ENCODE measurements at regions not wholly inside any gene's neighbourhood (a gene's known extent, or its start where the extent isn't known, plus 50 kb on each side); places are given as distances from the start of the nearest gene placed in this dataset.

DNA sequence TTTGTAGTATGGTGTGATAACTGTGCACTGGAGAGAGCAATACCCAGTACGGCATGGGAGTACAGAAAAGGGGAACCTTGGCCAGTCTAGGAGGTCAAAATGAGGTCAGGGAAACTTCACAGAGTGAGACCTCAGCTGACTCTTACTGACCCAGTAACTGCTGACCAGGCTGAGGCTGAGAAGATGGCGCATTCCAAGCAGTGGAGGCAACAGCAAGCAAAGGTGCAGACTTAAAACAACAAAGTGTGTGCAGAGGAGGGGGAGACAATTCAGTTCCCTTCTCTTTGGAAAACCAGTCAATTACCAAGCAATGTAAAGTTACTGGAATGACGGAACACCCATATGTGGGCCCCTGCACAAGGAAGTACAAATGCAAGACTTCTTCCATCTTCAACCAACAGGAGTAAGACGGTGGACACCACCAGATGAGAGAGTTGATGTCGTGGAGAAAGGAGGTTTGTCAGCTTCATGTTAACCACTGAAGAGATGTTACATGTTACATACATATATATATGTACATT is 54.6 kb upstream of the PRDX6 start:
- ATAC-seq (ENCODE audit: low FRiP score) = no peak
- Histone ChIP-seq H3K36me3 (ENCODE audit: control insufficient read depth in 1 of 2, insufficient read depth in 2 of 2, low read length in 1 of 2) (no peaks in the 10 kb centered on the region), H3K4me3 (ENCODE audit: low read length in 2 of 2) (no peak overlapping the region), H3K27ac (ENCODE audit: low read depth in 1 of 2, low read length in 2 of 2) (no peak overlapping the region), H3K9me3 (ENCODE audit: control insufficient read depth, low read length) (no peaks in the 10 kb centered on the region), H3K4me1 (ENCODE audit: control insufficient read depth in 1 of 2, insufficient read depth in 2 of 2, low read length in 2 of 2) (no peaks in the 10 kb centered on the region), H3K27me3 (ENCODE audit: control insufficient read depth in 1 of 2, insufficient read depth in 2 of 2, low read length in 1 of 2) (no peaks in the 10 kb centered on the region)
- intact Hi-C loops (cut with DNase I) = no loop called here
- no peak for DNase-seq
- 59 to 76% methylated on average over 5 of the region's 5 CpGs for WGBS, 2 donors

DNA sequence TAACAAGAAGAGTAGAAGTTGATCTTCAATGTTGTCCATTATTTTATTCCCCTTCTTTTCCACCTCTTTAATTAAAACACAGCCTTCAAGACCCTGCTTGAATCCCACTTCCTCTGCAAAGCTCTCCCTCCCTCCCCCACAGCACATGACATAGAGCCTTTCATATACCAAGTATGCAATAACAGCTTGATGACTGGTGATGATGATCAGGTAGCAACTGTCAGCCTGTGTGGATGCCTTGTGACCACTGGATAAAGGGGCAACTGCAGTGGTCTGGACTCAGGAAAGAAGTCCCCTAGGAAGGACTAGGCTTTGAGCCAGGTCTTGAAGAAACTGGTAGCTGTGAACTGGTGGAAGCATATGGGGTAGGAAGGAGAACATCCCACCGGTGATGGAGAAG is 53.8 kb upstream of the PRDX6 start:
- DNase-seq (no peak), ATAC-seq (ENCODE audit: low FRiP score) (no peak)
- WGBS, 2 donors = 78 to 85% methylated on average over 1 of the region's 1 CpG
- intact Hi-C loops (cut with DNase I) = no loop called here
- H3K9me3 ChIP-seq (ENCODE audit: control insufficient read depth, low read length) = no peaks in the 10 kb centered on the region
- no peaks in the 10 kb centered on the region for H3K27me3 ChIP-seq (ENCODE audit: control insufficient read depth in 1 of 2, insufficient read depth in 2 of 2, low read length in 1 of 2)
- no peaks in the 10 kb centered on the region for H3K36me3 ChIP-seq (ENCODE audit: control insufficient read depth in 1 of 2, insufficient read depth in 2 of 2, low read length in 1 of 2)
- no peak overlapping the region for H3K27ac ChIP-seq (ENCODE audit: low read depth in 1 of 2, low read length in 2 of 2)
- H3K4me3 ChIP-seq (ENCODE audit: low read length in 2 of 2) = no peak overlapping the region
- H3K4me1 ChIP-seq (ENCODE audit: control insufficient read depth in 1 of 2, insufficient read depth in 2 of 2, low read length in 2 of 2) = no peaks in the 10 kb centered on the region

DNA sequence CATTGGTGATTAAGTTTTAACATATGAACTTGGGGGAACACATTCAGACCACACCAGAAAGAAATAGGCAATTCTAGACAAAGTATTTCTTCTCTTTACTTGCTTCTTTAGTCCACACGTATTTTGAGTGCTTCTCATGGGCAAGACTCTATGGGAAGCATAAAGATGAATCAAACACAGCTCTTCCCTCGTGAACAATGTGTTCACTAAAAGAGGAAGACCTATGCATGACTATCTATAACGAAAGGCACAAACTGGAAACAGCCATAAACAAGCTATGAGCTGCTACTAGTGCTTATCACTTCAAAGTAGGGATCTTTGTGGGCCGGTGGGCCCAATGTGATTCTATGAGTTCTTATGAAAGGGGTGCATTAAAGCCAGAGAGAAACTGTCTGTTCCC is 53.0 kb upstream of the PRDX6 start:
- 87 to 88% methylated on average over 4 of the region's 4 CpGs for WGBS, 2 donors
- H3K27ac ChIP-seq (ENCODE audit: low read depth in 1 of 2, low read length in 2 of 2) = no peak overlapping the region
- H3K27me3 ChIP-seq (ENCODE audit: control insufficient read depth in 1 of 2, insufficient read depth in 2 of 2, low read length in 1 of 2) = no peaks in the 10 kb centered on the region
- no peaks in the 10 kb centered on the region for H3K36me3 ChIP-seq (ENCODE audit: control insufficient read depth in 1 of 2, insufficient read depth in 2 of 2, low read length in 1 of 2)
- H3K4me3 ChIP-seq (ENCODE audit: low read length in 2 of 2) = no peak overlapping the region
- intact Hi-C loops (cut with DNase I) = no loop called here
- no peaks in the 10 kb centered on the region for H3K9me3 ChIP-seq (ENCODE audit: control insufficient read depth, low read length)
- ATAC-seq (ENCODE audit: low FRiP score) (no peak), DNase-seq (no peak)
- peaks cover 0 to under 1% of the 10 kb centered on the region in 2 donors for H3K4me1 ChIP-seq (ENCODE audit: control insufficient read depth in 1 of 2, insufficient read depth in 2 of 2, low read length in 2 of 2)

DNA sequence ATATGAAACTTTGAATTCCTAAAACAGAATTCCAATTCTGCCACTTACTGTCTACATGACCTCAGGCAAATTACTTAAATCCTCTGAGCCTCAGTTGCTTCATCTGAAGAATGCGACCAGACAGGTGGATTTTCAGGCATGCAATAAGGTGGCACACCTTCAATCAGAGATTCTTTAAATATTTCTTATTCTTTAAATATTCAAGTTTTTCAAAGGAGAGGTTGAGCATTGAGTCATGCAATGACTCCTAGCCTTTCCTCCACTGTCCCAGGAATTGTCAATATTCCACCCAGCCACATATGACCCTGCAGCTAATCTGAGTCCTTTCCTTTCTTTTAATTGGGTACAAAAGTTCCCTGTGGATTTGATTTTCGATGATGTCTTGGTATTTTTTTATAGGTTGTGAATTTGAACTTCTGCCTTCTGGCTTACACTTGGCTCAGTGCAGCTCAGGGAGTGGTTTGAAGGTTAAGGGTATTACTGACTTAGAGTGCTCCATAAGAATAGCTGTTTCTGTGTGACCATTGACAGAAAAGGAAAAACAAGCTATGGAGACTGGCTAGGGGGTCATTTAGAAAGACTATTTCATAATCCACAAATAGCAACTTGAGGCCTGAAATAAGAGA is 52.2 kb upstream of the PRDX6 start:
- Histone ChIP-seq H3K4me1 (ENCODE audit: control insufficient read depth in 1 of 2, insufficient read depth in 2 of 2, low read length in 2 of 2) (peaks cover 0 to 3% of the 10 kb centered on the region in 2 donors), H3K27ac (ENCODE audit: low read depth in 1 of 2, low read length in 2 of 2) (no peak overlapping the region), H3K4me3 (ENCODE audit: low read length in 2 of 2) (no peak overlapping the region), H3K27me3 (ENCODE audit: control insufficient read depth in 1 of 2, insufficient read depth in 2 of 2, low read length in 1 of 2) (no peaks in the 10 kb centered on the region), H3K36me3 (ENCODE audit: control insufficient read depth in 1 of 2, insufficient read depth in 2 of 2, low read length in 1 of 2) (no peaks in the 10 kb centered on the region), H3K9me3 (ENCODE audit: control insufficient read depth, low read length) (no peaks in the 10 kb centered on the region)
- intact Hi-C loops (cut with DNase I) = no loop called here
- ATAC-seq (ENCODE audit: low FRiP score) (no peak), DNase-seq (no peak)
- 78 to 80% methylated on average over 2 of the region's 2 CpGs for WGBS, 2 donors

DNA sequence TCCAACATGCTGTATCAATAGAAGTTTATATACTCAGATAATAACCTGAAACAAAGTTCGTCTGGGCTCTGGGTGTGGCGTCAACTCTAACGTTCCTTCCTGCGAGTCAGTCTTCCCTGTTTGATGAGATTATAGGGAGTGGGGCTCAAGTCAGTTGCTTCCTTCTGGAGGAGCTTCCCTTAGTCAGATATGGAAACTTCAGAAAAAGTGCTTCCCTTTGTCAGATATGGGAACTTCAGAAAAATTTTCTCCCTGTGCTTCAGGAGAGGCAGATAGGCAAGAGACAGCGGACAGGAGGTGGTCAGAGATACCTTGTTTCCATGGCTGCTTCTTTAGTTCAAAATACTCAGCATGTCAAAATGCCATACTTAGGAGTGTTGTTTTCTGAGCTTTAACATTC is 51.1 kb upstream of the PRDX6 start:
- no peak for DNase-seq
- Histone ChIP-seq H3K36me3 (ENCODE audit: control insufficient read depth in 1 of 2, insufficient read depth in 2 of 2, low read length in 1 of 2) (no peaks in the 10 kb centered on the region), H3K4me3 (ENCODE audit: low read length in 2 of 2) (no peak overlapping the region), H3K27me3 (ENCODE audit: control insufficient read depth in 1 of 2, insufficient read depth in 2 of 2, low read length in 1 of 2) (no peaks in the 10 kb centered on the region), H3K4me1 (ENCODE audit: control insufficient read depth in 1 of 2, insufficient read depth in 2 of 2, low read length in 2 of 2) (peaks cover 0 to 3% of the 10 kb centered on the region in 2 donors), H3K27ac (ENCODE audit: low read depth in 1 of 2, low read length in 2 of 2) (no peak overlapping the region), H3K9me3 (ENCODE audit: control insufficient read depth, low read length) (no peaks in the 10 kb centered on the region)
- intact Hi-C loops (cut with DNase I) = no loop called here
- ATAC-seq (ENCODE audit: low FRiP score) = no peak
- 84 to 90% methylated on average over 5 of the region's 5 CpGs for WGBS, 2 donors

DNA sequence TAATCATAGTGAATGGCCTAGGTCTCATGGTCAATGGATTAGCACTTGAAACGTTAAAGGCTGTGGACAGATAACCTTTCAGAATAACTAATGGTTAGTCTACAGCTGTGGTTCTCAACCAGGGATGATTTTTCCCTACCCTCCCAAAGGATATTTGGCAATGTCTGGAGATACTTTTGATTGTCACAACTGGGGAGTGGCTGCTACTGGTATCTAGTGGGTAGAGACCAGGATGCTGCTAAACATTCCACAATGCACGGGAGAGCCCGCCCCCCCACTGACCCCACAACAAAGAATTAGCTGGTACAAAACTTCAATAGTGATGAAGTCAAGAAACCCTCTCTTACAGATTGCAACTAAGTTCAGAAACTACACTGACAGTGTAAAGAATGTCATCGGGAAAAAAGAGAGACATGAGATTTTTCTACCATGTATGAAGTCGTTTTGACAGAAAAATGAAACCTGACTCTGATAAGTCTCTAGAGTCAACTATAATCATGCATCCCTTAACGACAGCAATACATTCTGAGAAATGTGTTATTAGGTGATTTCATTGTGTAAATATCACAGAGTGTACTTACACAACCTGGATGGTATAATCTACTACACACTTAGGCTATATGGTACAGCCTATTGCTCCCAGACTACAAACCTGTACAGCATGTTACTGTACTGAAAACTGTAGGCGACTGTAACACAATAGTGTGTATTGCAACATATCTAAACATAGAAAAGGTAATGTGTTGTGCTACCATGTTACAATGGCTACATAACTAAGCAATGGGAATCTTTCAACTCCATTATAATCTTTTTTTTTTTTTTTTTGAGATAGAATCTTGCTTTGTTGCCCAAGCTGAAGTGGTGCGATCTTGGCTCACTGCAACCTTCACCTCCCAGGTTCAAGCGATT is 49.7 kb upstream of the PRDX6 start:
- DNase-seq (no peak), ATAC-seq (ENCODE audit: low FRiP score) (no peak)
- H3K36me3 ChIP-seq (ENCODE audit: control insufficient read depth in 1 of 2, insufficient read depth in 2 of 2, low read length in 1 of 2) = no peaks in the 10 kb centered on the region
- no peak overlapping the region for H3K27ac ChIP-seq (ENCODE audit: low read depth in 1 of 2, low read length in 2 of 2)
- 72 to 81% methylated on average over 9 of the region's 9 CpGs for WGBS, 2 donors
- intact Hi-C loops (cut with DNase I) = no loop called here
- no peaks in the 10 kb centered on the region for H3K9me3 ChIP-seq (ENCODE audit: control insufficient read depth, low read length)
- no peaks in the 10 kb centered on the region for H3K27me3 ChIP-seq (ENCODE audit: control insufficient read depth in 1 of 2, insufficient read depth in 2 of 2, low read length in 1 of 2)
- H3K4me3 ChIP-seq (ENCODE audit: low read length in 2 of 2) = no peak overlapping the region
- H3K4me1 ChIP-seq (ENCODE audit: control insufficient read depth in 1 of 2, insufficient read depth in 2 of 2, low read length in 2 of 2) = peaks cover 0 to 3% of the 10 kb centered on the region in 2 donors
